CD4-positive, alpha-beta T cell treated with Interleukin-6 at 100 ng/mL for 8 hours (primary cell): ENCODE measurements at regions not wholly inside any gene's neighbourhood (a gene's known extent, or its start where the extent isn't known, plus 50 kb on each side); places are given as distances from the start of the nearest gene placed in this dataset.

Source experiments
- DNase-seq: peaks from one replicate; pipeline ENCODE4 v3.0.0-alpha.2; 2020; ENCODE audit warnings: mixed read lengths, low spot score

GRCh38 chr10:113420057-113420732, 132.7 kb upstream of the HABP2 start:
- no peak for DNase-seq

- no peak for DNase-seq
Observed at GRCh38 chr10:113420733-113421675, 131.8 kb upstream of the HABP2 start.

- no peak for DNase-seq
Observed at GRCh38 chr10:113422371-113422770, 130.5 kb upstream of the HABP2 start.

GRCh38 chr10:113423981-113424721, 128.7 kb upstream of the HABP2 start:
- DNase-seq: no peak

GRCh38 chr10:113425008-113425407, 127.8 kb upstream of the HABP2 start:
- no peak for DNase-seq

GRCh38 chr10:113425541-113425951, 127.3 kb upstream of the HABP2 start:
- DNase-seq: no peak

- DNase-seq: no peak
Observed at GRCh38 chr10:113426181-113426877, 126.5 kb upstream of the HABP2 start.

- no peak for DNase-seq
Observed at GRCh38 chr10:113427236-113427735, 125.6 kb upstream of the HABP2 start.

- no peak for DNase-seq
Observed at GRCh38 chr10:113427811-113428558, 124.9 kb upstream of the HABP2 start.

GRCh38 chr10:113430634-113431397, 122.0 kb upstream of the HABP2 start:
- no peak for DNase-seq

GRCh38 chr10:113431398-113432160, 121.3 kb upstream of the HABP2 start:
- no peak for DNase-seq

- DNase-seq: no peak
Observed at GRCh38 chr10:113433711-113434110, 119.1 kb upstream of the HABP2 start.

- no peak for DNase-seq
Observed at GRCh38 chr10:113434315-113434714, 118.5 kb upstream of the HABP2 start.

- DNase-seq: no peak
Observed at GRCh38 chr10:113434950-113435349, 117.9 kb upstream of the HABP2 start.

- no peak for DNase-seq
Observed at GRCh38 chr10:113435881-113436280, 117.0 kb upstream of the HABP2 start.

- DNase-seq: no peak
Observed at GRCh38 chr10:113436851-113437250, 116.0 kb upstream of the HABP2 start.

GRCh38 chr10:113438652-113439051, 114.2 kb upstream of the HABP2 start:
- DNase-seq: no peak

- no peak for DNase-seq
Observed at GRCh38 chr10:113441220-113441619, 111.6 kb upstream of the HABP2 start.

GRCh38 chr10:113441686-113442270, 111.1 kb upstream of the HABP2 start:
- DNase-seq: no peak
